Calu3 (cell line): ENCODE measurements at regions not wholly inside any gene's neighbourhood (a gene's known extent, or its start where the extent isn't known, plus 50 kb on each side); places are given as distances from the start of the nearest gene placed in this dataset.

Experiments used
- BruUV-seq: library from RNA; stranded (reverse); fragments of 400-500 nt; replicated peaks from 2 replicates; lab custom pipeline; 2021; lab: Mats Ljungman, UMichigan
- CTCF ChIA-PET: fragments of 300-600 bp; sonication (Branson Sonifier 250); formaldehyde crosslinking; loops from one replicate; lab custom pipeline; 2022; ENCODE audit warnings: antibody characterized with exemption; lab: Charles Lee
- DNase-seq: peaks from one replicate; pipeline ENCODE4 v3.0.0; 2022
- H3K27ac Mint-ChIP-seq: one replicate; pipeline ENCODE4 v1.8.0; 2022; ENCODE audit warnings: mixed read lengths; ENCODE audit not compliant: unreplicated experiment
- H3K27me3 Mint-ChIP-seq: one replicate; pipeline ENCODE4 v1.8.0; 2022; ENCODE audit warnings: mixed read lengths; ENCODE audit not compliant: unreplicated experiment
- H3K36me3 Mint-ChIP-seq: one replicate; pipeline ENCODE4 v1.8.0; 2022; ENCODE audit warnings: mild to moderate bottlenecking, moderate library complexity, mixed read lengths; ENCODE audit not compliant: insufficient read depth, unreplicated experiment
- H3K4me1 Mint-ChIP-seq: one replicate; pipeline ENCODE4 v1.8.0; 2022; ENCODE audit warnings: mild to moderate bottlenecking, low read depth, mixed read lengths; ENCODE audit not compliant: unreplicated experiment
- H3K4me3 Mint-ChIP-seq: one replicate; pipeline ENCODE4 v1.8.0; 2022; ENCODE audit warnings: mild to moderate bottlenecking, low read depth, moderate library complexity, mixed read lengths; ENCODE audit not compliant: unreplicated experiment
- H3K9me3 Mint-ChIP-seq: one replicate; pipeline ENCODE4 v1.8.0; 2022; ENCODE audit warnings: low read depth, mixed read lengths; ENCODE audit not compliant: unreplicated experiment
- CTCF ChIP-seq: fragments of 200-600 bp; IDR thresholded peaks from one replicate; pipeline ENCODE4 v1.8.0; 2022; ENCODE audit warnings: antibody characterized with exemption; ENCODE audit not compliant: unreplicated experiment
- intact Hi-C: fragments of 100-400 bp; cut with micrococcal nuclease; formaldehyde crosslinking; loops from one replicate; pipeline ENCODE4 v1.10.0; 2022; ENCODE audit not compliant: unreplicated experiment

- no peak overlapping the region for H3K4me3 Mint-ChIP-seq
- no peaks in the 10 kb centered on the region for H3K9me3 Mint-ChIP-seq
- TF ChIP-seq CTCF: no peak
- no peaks in the 10 kb centered on the region for H3K27me3 Mint-ChIP-seq
- H3K36me3 Mint-ChIP-seq: no peaks in the 10 kb centered on the region
- no TSS peak for BruUV-seq
- H3K27ac Mint-ChIP-seq: no peak overlapping the region
- CTCF ChIA-PET: no interaction called here
- intact Hi-C loops: no loop called here
- no peaks in the 10 kb centered on the region for H3K4me1 Mint-ChIP-seq
- DNase-seq: no peak
These were observed 161.5 kb downstream of the HSD17B3 start for GRCh38 chr9:96140296-96141127.

DNA sequence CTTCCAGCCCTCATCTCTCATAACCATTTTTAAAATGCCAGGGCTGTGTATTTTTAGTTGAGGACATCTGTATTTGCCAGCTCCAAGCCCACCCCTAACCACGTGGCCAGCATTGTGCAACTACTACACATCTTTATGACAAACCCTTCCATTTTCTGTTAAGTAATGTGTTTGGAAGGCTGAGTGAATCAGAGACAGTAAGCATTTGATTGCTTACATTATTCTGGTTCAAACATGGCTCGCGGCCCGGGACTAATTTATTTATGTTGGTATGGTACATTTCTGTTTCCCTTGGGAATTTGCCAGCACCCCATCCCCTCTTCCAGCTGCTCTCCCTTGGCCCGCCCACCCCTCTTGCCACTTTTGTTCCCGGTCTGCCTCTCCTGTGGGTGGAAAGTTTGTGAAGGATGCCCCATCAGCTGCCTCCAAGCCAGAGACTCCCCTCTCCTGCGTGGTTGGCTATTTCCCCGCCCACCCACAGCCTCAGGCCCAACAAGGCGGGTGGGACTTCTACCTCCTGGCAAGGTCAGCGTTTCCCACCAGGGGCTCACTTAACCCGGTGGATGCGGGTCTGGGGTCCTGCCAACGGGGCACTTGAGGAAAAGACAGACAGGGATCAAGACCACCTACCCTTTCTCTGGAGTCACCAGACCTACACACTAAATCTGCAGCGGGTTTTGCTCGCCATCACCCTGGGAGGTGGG is 162.2 kb downstream of the HSD17B3 start:
- TF ChIP-seq CTCF: no peak
- Mint-ChIP-seq H3K4me1 (no peaks in the 10 kb centered on the region), H3K27ac (no peak overlapping the region), H3K4me3 (no peak overlapping the region), H3K36me3 (no peaks in the 10 kb centered on the region), H3K9me3 (no peaks in the 10 kb centered on the region), H3K27me3 (no peaks in the 10 kb centered on the region)
- no peak for DNase-seq
- BruUV-seq: no TSS peak
- CTCF ChIA-PET: no interaction called here
- intact Hi-C loops: no loop called here

GRCh38 chr9:96138616-96139015 is 163.4 kb downstream of the HSD17B3 start:
- no peaks in the 10 kb centered on the region for H3K27me3 Mint-ChIP-seq
- no peak overlapping the region for H3K4me3 Mint-ChIP-seq
- no peaks in the 10 kb centered on the region for H3K9me3 Mint-ChIP-seq
- intact Hi-C loops: no loop called here
- H3K36me3 Mint-ChIP-seq: no peaks in the 10 kb centered on the region
- no peak overlapping the region for H3K27ac Mint-ChIP-seq
- TF ChIP-seq CTCF: no peak
- no peak for DNase-seq
- BruUV-seq: no TSS peak
- no peaks in the 10 kb centered on the region for H3K4me1 Mint-ChIP-seq
- CTCF ChIA-PET: no interaction called here

GRCh38 chr9:96137671-96138429 is 164.1 kb downstream of the HSD17B3 start:
- intact Hi-C loops: no loop called here
- no peak for DNase-seq
- no peak overlapping the region for H3K4me3 Mint-ChIP-seq
- no peaks in the 10 kb centered on the region for H3K4me1 Mint-ChIP-seq
- no peaks in the 10 kb centered on the region for H3K27me3 Mint-ChIP-seq
- BruUV-seq: no TSS peak
- H3K36me3 Mint-ChIP-seq: no peaks in the 10 kb centered on the region
- TF ChIP-seq CTCF: no peak
- no peak overlapping the region for H3K27ac Mint-ChIP-seq
- CTCF ChIA-PET: interaction anchor here (0.6 kb wide), 1 partner anchor 1403 kb away, joined by 3 read pairs; no protein-coding TSS in a partner anchor
- no peaks in the 10 kb centered on the region for H3K9me3 Mint-ChIP-seq
